GM12864 (cell line): ENCODE measurements at regions not wholly inside any gene's neighbourhood (a gene's known extent, or its start where the extent isn't known, plus 50 kb on each side); places are given as distances from the start of the nearest gene placed in this dataset.
A peak's percentile ranks its signal among the peaks of the same experiment; 100 is the strongest.

ENCODE experiments used
- DNase-seq: peaks from one replicate; pipeline ENCODE4 v3.0.0-alpha.2; 2011; ENCODE audit warnings: low read depth
- H3K4me3 ChIP-seq: 2 replicates; pipeline ENCODE4 v1.5.1; 2011; ENCODE audit warnings: mild to moderate bottlenecking, low read depth, low read length, control low read depth
- CTCF ChIP-seq: IDR thresholded peaks from 2 replicates; pipeline ENCODE4 v1.5.1; 2011; ENCODE audit warnings: low read depth, mild to moderate bottlenecking, moderate library complexity, low read length, control low read depth, inconsistent platforms; ENCODE audit errors: missing control alignments

GRCh38 chr2:4340536-4340935 is 637.2 kb downstream of the DCDC2C start:
- no peak for DNase-seq
- TF ChIP-seq CTCF = no peak
- no peak overlapping the region for H3K4me3 ChIP-seq

- DNase-seq = no peak
- H3K4me3 ChIP-seq = no peak overlapping the region
- no peak for TF ChIP-seq CTCF
Measured at GRCh38 chr2:4346628-4347027, 643.3 kb downstream of the DCDC2C start.

- no peak overlapping the region for H3K4me3 ChIP-seq
- no peak for TF ChIP-seq CTCF
- DNase-seq = no peak
Measured at GRCh38 chr2:4353668-4354067, 650.3 kb downstream of the DCDC2C start.

GRCh38 chr2:4354164-4354563 is 650.8 kb downstream of the DCDC2C start:
- no peak for DNase-seq
- H3K4me3 ChIP-seq = no peak overlapping the region
- TF ChIP-seq CTCF = no peak

GRCh38 chr2:4354678-4355077 is 651.3 kb downstream of the DCDC2C start:
- no peak overlapping the region for H3K4me3 ChIP-seq
- peak; percentile 35 for TF ChIP-seq CTCF
- DNase-seq = no peak

- no peak for TF ChIP-seq CTCF
- H3K4me3 ChIP-seq = no peak overlapping the region
- DNase-seq = no peak
Measured at GRCh38 chr2:4356109-4356508, 652.7 kb downstream of the DCDC2C start.

- no peak for DNase-seq
- TF ChIP-seq CTCF = no peak
- no peak overlapping the region for H3K4me3 ChIP-seq
Measured at GRCh38 chr2:4356541-4356940, 653.2 kb downstream of the DCDC2C start.
